ENCODE measurements at regions not wholly inside any gene's neighbourhood (a gene's known extent, or its start where the extent isn't known, plus 50 kb on each side); places are given as distances from the start of the nearest gene placed in this dataset.

DNA sequence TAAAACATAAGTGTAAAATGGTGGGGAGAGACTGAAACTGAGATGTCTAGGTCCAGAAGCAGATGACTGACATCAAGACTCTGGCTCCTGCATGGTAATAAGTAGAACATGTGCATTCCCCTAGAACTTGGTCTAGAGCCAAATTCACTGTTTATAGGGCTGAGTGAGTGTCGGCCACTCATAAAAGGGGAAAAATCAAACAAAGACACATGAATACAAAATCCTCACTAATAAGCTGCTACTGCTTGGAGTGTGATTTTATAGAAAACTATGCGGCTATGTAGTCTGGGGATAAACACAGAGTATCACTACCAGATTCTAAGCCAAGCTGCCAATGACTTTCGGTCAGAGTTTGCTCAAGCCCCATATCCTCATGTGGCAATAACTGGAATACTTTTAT, 1080.8 kb upstream of the DDX18 start:
- Histone ChIP-seq H3K9me3 (no peaks in the 10 kb centered on the region), H3K36me3 (no peaks in the 10 kb centered on the region), H3K27me3 (no peaks in the 10 kb centered on the region), H3K4me3 (ENCODE audit: low read depth, low read length) (no peak overlapping the region), H3K4me1 (no peaks in the 10 kb centered on the region)
- DNase-seq, result no peak
- TF ChIP-seq, protein P1, sequence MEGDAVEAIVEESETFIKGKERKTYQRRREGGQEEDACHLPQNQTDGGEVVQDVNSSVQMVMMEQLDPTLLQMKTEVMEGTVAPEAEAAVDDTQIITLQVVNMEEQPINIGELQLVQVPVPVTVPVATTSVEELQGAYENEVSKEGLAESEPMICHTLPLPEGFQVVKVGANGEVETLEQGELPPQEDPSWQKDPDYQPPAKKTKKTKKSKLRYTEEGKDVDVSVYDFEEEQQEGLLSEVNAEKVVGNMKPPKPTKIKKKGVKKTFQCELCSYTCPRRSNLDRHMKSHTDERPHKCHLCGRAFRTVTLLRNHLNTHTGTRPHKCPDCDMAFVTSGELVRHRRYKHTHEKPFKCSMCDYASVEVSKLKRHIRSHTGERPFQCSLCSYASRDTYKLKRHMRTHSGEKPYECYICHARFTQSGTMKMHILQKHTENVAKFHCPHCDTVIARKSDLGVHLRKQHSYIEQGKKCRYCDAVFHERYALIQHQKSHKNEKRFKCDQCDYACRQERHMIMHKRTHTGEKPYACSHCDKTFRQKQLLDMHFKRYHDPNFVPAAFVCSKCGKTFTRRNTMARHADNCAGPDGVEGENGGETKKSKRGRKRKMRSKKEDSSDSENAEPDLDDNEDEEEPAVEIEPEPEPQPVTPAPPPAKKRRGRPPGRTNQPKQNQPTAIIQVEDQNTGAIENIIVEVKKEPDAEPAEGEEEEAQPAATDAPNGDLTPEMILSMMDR (IDR thresholded peaks at IDR 0.05; ENCODE audit: low read depth, low read length), result no peak

DNA sequence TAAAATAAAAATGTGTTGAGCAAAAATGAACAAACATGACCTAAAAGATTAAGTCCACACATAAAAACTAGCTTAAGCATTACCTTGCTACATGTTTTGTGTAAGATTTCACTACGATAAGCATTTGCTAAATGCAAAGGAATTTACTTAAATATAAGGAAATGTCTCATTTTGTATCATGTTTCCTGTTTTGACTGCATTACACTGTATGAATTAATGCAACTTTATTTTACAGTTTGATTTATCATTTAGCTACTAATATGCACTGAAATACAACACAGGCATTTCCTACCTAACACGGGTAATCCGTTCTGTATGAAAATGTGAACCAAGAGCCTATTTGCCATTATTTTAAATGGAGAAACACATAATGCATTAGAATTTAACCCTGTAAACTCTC, 1076.5 kb upstream of the DDX18 start:
- H3K4me1 ChIP-seq, result no peaks in the 10 kb centered on the region
- no peaks in the 10 kb centered on the region for H3K27me3 ChIP-seq
- no peaks in the 10 kb centered on the region for H3K9me3 ChIP-seq
- TF ChIP-seq, protein P1 (IDR thresholded peaks at IDR 0.05; ENCODE audit: low read depth, low read length), result no peak
- no peaks in the 10 kb centered on the region for H3K36me3 ChIP-seq
- no peak overlapping the region for H3K4me3 ChIP-seq (ENCODE audit: low read depth, low read length)
- no peak for DNase-seq

DNA sequence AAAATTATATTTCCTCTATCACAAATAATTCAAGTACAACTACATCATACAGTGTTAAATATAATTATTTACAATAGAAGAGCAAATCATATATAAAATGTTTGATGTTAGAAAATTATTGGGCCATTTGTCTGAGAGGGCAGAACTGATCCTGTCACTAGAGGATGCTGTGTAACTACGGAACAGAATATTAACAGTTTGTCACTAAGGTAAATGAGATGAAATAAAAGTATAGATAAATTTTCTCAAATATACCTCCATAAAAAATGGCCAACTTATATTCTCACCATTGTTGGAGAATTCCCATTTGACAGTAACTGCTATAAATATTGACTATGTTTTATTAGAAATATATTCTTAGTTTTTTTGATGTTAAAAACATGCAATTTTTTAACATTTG, 1067.4 kb upstream of the DDX18 start:
- Histone ChIP-seq H3K36me3 (no peaks in the 10 kb centered on the region), H3K27me3 (no peaks in the 10 kb centered on the region), H3K4me1 (no peaks in the 10 kb centered on the region), H3K4me3 (ENCODE audit: low read depth, low read length) (no peak overlapping the region), H3K9me3 (no peaks in the 10 kb centered on the region)
- TF ChIP-seq, protein P1 (IDR thresholded peaks at IDR 0.05; ENCODE audit: low read depth, low read length), result peak; percentile 45
- DNase-seq, result no peak

DNA sequence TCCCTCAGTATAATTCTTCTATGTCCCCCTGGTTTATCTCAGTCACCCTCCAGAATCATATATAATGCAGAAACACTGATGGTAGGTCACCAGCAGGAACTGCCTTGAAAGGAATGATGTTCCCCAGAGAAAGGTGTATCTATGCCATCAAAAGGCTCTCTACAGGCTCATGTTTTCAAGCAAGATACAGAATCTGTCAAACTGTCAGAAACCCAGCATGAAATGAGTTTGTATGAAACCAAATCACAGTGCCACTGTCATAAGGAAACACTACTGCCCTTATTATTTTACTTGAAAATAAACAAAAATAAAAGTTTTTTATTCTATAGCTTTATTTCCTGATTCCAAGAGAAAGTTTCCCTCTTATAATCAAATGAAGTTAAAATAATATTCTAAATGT, 1064.5 kb upstream of the DDX18 start:
- no peak overlapping the region for H3K4me3 ChIP-seq (ENCODE audit: low read depth, low read length)
- TF ChIP-seq, protein P1 (IDR thresholded peaks at IDR 0.05; ENCODE audit: low read depth, low read length), result no peak
- DNase-seq, result no peak

GRCh38 chr2:116754381-116755101, 1060.0 kb upstream of the DDX18 start:
- peak; percentile 54 for DNase-seq
- no peaks in the 10 kb centered on the region for H3K9me3 ChIP-seq
- no peaks in the 10 kb centered on the region for H3K27me3 ChIP-seq
- H3K4me3 ChIP-seq (ENCODE audit: low read depth, low read length), result no peak overlapping the region; the same call in 1 of the 2 replicates
- no peaks in the 10 kb centered on the region for H3K36me3 ChIP-seq
- H3K4me1 ChIP-seq, result no peaks in the 10 kb centered on the region
- TF ChIP-seq, protein P1 (IDR thresholded peaks at IDR 0.05; ENCODE audit: low read depth, low read length), result no peak

More for the DNA sequence above, 1064.5 kb upstream of the DDX18 start:
- Histone ChIP-seq H3K27me3 (no peaks in the 10 kb centered on the region), H3K4me1 (no peaks in the 10 kb centered on the region), H3K9me3 (no peaks in the 10 kb centered on the region), H3K36me3 (no peaks in the 10 kb centered on the region)

DNA sequence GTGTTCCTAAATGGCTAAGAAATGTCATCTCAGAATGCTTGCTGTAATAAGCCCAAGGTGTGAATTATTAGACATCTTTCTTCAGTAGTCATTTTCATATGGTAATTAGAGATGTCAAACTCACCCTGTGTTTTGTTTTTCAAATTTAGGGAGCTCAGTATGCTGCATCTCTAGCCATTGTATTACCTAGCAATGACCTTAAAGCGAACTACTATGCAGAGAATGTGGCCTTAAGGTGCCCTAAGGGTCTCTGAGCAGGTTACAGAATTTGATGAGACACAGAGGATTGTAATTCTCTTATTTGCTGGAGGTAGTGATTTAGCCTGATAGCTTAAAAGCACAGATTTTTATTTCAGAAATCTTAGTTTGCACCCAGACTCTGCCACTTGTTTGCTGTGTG, 1052.6 kb upstream of the DDX18 start:
- Histone ChIP-seq H3K4me1 (no peaks in the 10 kb centered on the region), H3K9me3 (no peaks in the 10 kb centered on the region), H3K4me3 (ENCODE audit: low read depth, low read length) (no peak overlapping the region), H3K27me3 (no peaks in the 10 kb centered on the region), H3K36me3 (no peaks in the 10 kb centered on the region)
- no peak for DNase-seq
- TF ChIP-seq, protein P1 (IDR thresholded peaks at IDR 0.05; ENCODE audit: low read depth, low read length), result no peak
